GM19043 (cell line): ENCODE measurements at regions not wholly inside any gene's neighbourhood (a gene's known extent, or its start where the extent isn't known, plus 50 kb on each side); places are given as distances from the start of the nearest gene placed in this dataset.

Experiments
- ATAC-seq: cut with Tn5 transposase; IDR thresholded peaks from one replicate; pipeline ENCODE4 v1.9.1; 2021; ENCODE audit warnings: low read depth; ENCODE audit not compliant: unreplicated experiment

- ATAC-seq, result peak; percentile 50
Observed at GRCh38 chr11:123261345-123262106, 66.5 kb upstream of the CLMP start.

GRCh38 chr11:123260511-123261211 is 65.6 kb upstream of the CLMP start:
- no peak for ATAC-seq

- no peak for ATAC-seq
Observed at GRCh38 chr11:123258877-123259276, 63.8 kb upstream of the CLMP start.

- no peak for ATAC-seq
Observed at GRCh38 chr11:123257370-123257769, 62.3 kb upstream of the CLMP start.

GRCh38 chr11:123255909-123256308 is 60.9 kb upstream of the CLMP start:
- ATAC-seq, result no peak

GRCh38 chr11:123254357-123254756 is 59.3 kb upstream of the CLMP start:
- ATAC-seq, result no peak

- ATAC-seq, result no peak
Observed at GRCh38 chr11:123253911-123254310, 58.9 kb upstream of the CLMP start.

GRCh38 chr11:123253223-123253622 is 58.2 kb upstream of the CLMP start:
- ATAC-seq, result no peak

- no peak for ATAC-seq
Observed at GRCh38 chr11:123251657-123252344, 56.8 kb upstream of the CLMP start.

GRCh38 chr11:123250892-123251656 is 56.0 kb upstream of the CLMP start:
- no peak for ATAC-seq

GRCh38 chr11:123249354-123249753 is 54.3 kb upstream of the CLMP start:
- no peak for ATAC-seq

- no peak for ATAC-seq
Observed at GRCh38 chr11:123247813-123248379, 52.8 kb upstream of the CLMP start.

GRCh38 chr11:123247496-123247799 is 52.4 kb upstream of the CLMP start:
- no peak for ATAC-seq

GRCh38 chr11:123246749-123247495 is 51.9 kb upstream of the CLMP start:
- ATAC-seq, result peak; percentile 87

GRCh38 chr11:123245567-123245966 is 50.5 kb upstream of the CLMP start:
- no peak for ATAC-seq
